Panc1 (cell line): ENCODE measurements at regions not wholly inside any gene's neighbourhood (a gene's known extent, or its start where the extent isn't known, plus 50 kb on each side); places are given as distances from the start of the nearest gene placed in this dataset.

Experiments used
- CTCF ChIP-seq: fragments of 450-650 bp; IDR thresholded peaks from 2 replicates; pipeline ENCODE4 v1.5.1; 2017; ENCODE audit warnings: mild to moderate bottlenecking
- REST ChIP-seq, 2 experiments: IDR thresholded peaks; 2 replicates each; pipeline ENCODE4 v1.6.1; 2011 to 2012; ENCODE audit warnings: low read depth in 2 of 2, control low read depth in 1 of 2, low read length in 1 of 2, mild to moderate bottlenecking in 1 of 2, moderate library complexity in 1 of 2; ENCODE audit not compliant: insufficient read depth in 1 of 2

- TF ChIP-seq CTCF, result no peak
- TF ChIP-seq REST (IDR thresholded peaks at IDR 0.05; ENCODE audit: insufficient read depth in 1 of 2, low read depth in 2 of 2, low read length in 1 of 2), result no peak
Measured at GRCh38 chr12:42933461-42934081, 344.0 kb upstream of the PRICKLE1 start.
